RWPE2 (cell line): ENCODE measurements at regions not wholly inside any gene's neighbourhood (a gene's known extent, or its start where the extent isn't known, plus 50 kb on each side); places are given as distances from the start of the nearest gene placed in this dataset.

Experiments
- ATAC-seq: fragments of 200-7000 bp; cut with Tn5 transposase; 3 replicates; pipeline ENCODE4 v1.9.1; 2021; ENCODE audit warnings: low read depth
- DNase-seq: peaks from one replicate; pipeline ENCODE4 v3.0.0-alpha.2; 2020; ENCODE audit warnings: low spot score
- H3K27ac ChIP-seq: fragments of 450-650 bp; 2 replicates; pipeline ENCODE4 v1.5.1; 2017; ENCODE audit warnings: mild to moderate bottlenecking; ENCODE audit not compliant: poor library complexity, severe bottlenecking
- H3K27me3 ChIP-seq: fragments of 250-450 bp; sonication (Bioruptor Pico); 2 replicates; pipeline ENCODE4 v1.5.1; 2021; ENCODE audit warnings: mild to moderate bottlenecking, moderate library complexity; ENCODE audit not compliant: insufficient read depth, poor library complexity, severe bottlenecking
- H3K36me3 ChIP-seq: fragments of 250-450 bp; sonication (Bioruptor Pico); 2 replicates; pipeline ENCODE4 v1.5.1; 2020; ENCODE audit warnings: low read depth, mild to moderate bottlenecking, moderate library complexity
- H3K4me1 ChIP-seq: fragments of 250-450 bp; sonication (Bioruptor Pico); 2 replicates; pipeline ENCODE4 v1.5.1; 2021; ENCODE audit warnings: mild to moderate bottlenecking, moderate library complexity; ENCODE audit not compliant: insufficient read depth, poor library complexity, severe bottlenecking
- H3K4me3 ChIP-seq: fragments of 250-450 bp; sonication (Bioruptor Pico); 2 replicates; pipeline ENCODE4 v1.5.1; 2021; ENCODE audit warnings: mild to moderate bottlenecking, moderate library complexity; ENCODE audit not compliant: severe bottlenecking
- H3K9me3 ChIP-seq: fragments of 250-450 bp; sonication (Bioruptor Pico); 2 replicates; pipeline ENCODE4 v1.5.1; 2021; ENCODE audit warnings: mild to moderate bottlenecking, moderate library complexity; ENCODE audit not compliant: severe bottlenecking
- CTCF ChIP-seq: fragments of 450-650 bp; IDR thresholded peaks from one replicate; pipeline ENCODE4 v1.5.1; 2017; ENCODE audit warnings: mild to moderate bottlenecking, moderate library complexity; ENCODE audit not compliant: poor library complexity, severe bottlenecking

DNA sequence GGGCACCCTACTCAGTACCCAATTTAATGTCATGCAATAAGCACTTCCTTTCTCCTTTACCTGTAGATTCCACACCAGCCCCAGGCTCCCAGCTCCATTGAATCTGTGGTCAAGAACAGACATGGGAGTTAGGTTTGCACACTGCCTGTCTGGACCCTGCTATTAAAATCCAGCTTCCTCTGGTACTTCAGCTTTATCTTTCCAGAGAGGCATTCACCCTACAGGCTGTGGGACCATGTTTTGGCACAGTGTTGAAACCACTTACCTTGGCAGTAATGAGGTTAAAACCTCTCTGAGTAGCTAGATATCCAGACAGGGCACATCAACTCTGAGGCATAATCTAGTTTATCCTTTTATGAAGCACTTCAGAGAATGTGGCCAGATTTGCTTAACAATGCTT is 191.5 kb upstream of the PCSK5 start:
- Histone ChIP-seq H3K9me3 (no peaks in the 10 kb centered on the region), H3K4me3 (no peak overlapping the region), H3K27ac (no peak overlapping the region), H3K36me3 (no peaks in the 10 kb centered on the region), H3K27me3 (no peaks in the 10 kb centered on the region), H3K4me1 (no peaks in the 10 kb centered on the region)
- ATAC-seq (no peak), DNase-seq (no peak)
- no peak for TF ChIP-seq CTCF

- Histone ChIP-seq H3K27me3 (no peaks in the 10 kb centered on the region), H3K4me1 (no peaks in the 10 kb centered on the region), H3K36me3 (no peaks in the 10 kb centered on the region), H3K4me3 (no peak overlapping the region), H3K27ac (no peak overlapping the region), H3K9me3 (no peaks in the 10 kb centered on the region)
- DNase-seq (no peak), ATAC-seq (no peak)
- TF ChIP-seq CTCF = no peak
Observed at GRCh38 chr9:75699625-75700251, 190.7 kb upstream of the PCSK5 start.

- no peaks in the 10 kb centered on the region for H3K36me3 ChIP-seq
- no peaks in the 10 kb centered on the region for H3K27me3 ChIP-seq
- ATAC-seq (no peak), DNase-seq (no peak)
- TF ChIP-seq CTCF = no peak
- no peaks in the 10 kb centered on the region for H3K4me1 ChIP-seq
- no peaks in the 10 kb centered on the region for H3K9me3 ChIP-seq
- H3K27ac ChIP-seq = no peak overlapping the region
- no peak overlapping the region for H3K4me3 ChIP-seq
Observed at GRCh38 chr9:75700252-75700640, 190.2 kb upstream of the PCSK5 start.

DNA sequence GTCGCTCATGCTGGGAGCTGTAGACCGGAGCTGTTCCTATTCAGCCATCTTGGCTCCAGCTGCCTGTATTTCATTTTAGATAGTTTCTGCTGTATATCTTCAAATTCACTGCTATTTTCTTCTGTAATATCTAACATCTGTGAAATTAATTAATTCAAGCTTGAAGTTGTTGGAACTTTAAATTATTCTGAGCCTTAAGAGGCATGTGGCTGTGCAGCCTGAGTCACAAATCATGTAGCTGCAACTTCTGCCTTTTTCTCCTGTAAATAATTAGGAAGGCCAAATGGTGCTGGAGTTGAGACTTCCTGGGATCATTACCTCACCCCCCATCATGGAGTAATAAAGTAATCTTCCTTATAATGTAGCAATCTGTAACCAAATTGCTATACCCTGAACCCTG is 183.3 kb upstream of the PCSK5 start:
- DNase-seq = no peak
- TF ChIP-seq CTCF = no peak
- no peak for ATAC-seq
- Histone ChIP-seq H3K4me3 (no peak overlapping the region), H3K27me3 (no peaks in the 10 kb centered on the region), H3K27ac (no peak overlapping the region), H3K9me3 (no peaks in the 10 kb centered on the region), H3K4me1 (no peaks in the 10 kb centered on the region), H3K36me3 (no peaks in the 10 kb centered on the region)

DNA sequence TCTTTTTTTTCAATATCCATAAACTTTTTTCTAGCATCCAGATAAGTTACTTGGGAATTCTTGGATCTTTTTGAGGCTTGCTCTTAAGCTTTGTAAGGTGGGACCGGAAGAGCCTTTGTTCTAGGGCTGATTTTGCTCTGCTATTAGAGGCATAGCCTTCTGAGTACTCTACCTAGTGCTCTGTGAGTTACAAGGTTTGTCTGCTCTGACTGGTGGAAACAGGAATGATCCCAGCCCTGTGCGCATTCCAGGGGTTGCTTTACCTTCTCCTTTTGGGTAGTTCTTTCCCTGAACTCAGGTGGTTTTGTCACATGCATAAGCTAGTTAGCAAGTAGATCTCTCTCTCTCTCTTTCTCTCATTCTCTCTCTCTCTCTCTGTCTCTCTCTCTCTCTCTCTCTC is 180.8 kb upstream of the PCSK5 start:
- no peaks in the 10 kb centered on the region for H3K9me3 ChIP-seq
- no peaks in the 10 kb centered on the region for H3K27me3 ChIP-seq
- no peak for TF ChIP-seq CTCF
- no peak for DNase-seq
- no peaks in the 10 kb centered on the region for H3K36me3 ChIP-seq
- H3K4me3 ChIP-seq = no peak overlapping the region
- H3K4me1 ChIP-seq = no peaks in the 10 kb centered on the region
- no peak overlapping the region for H3K27ac ChIP-seq
- ATAC-seq = no peak
